HG02642 (cell line): ENCODE measurements at regions not wholly inside any gene's neighbourhood (a gene's known extent, or its start where the extent isn't known, plus 50 kb on each side); places are given as distances from the start of the nearest gene placed in this dataset.

Source experiments
- ATAC-seq: cut with Tn5 transposase; IDR thresholded peaks from one replicate; pipeline ENCODE4 v1.9.1; 2021; ENCODE audit warnings: mild to moderate bottlenecking; ENCODE audit not compliant: unreplicated experiment, poor library complexity

GRCh38 chr19:27775395-27775794 is 1437.6 kb downstream of the UQCRFS1 start:
- ATAC-seq = no peak

GRCh38 chr19:27774827-27775226 is 1438.1 kb downstream of the UQCRFS1 start:
- no peak for ATAC-seq

GRCh38 chr19:27774337-27774736 is 1438.6 kb downstream of the UQCRFS1 start:
- ATAC-seq = no peak

- ATAC-seq = no peak
Observed at GRCh38 chr19:27773318-27774094, 1439.4 kb downstream of the UQCRFS1 start.

- ATAC-seq = no peak
Observed at GRCh38 chr19:27772059-27772458, 1440.9 kb downstream of the UQCRFS1 start.

GRCh38 chr19:27770095-27770494 is 1442.9 kb downstream of the UQCRFS1 start:
- ATAC-seq = no peak

- ATAC-seq = no peak
Observed at GRCh38 chr19:27767234-27767633, 1445.7 kb downstream of the UQCRFS1 start.

GRCh38 chr19:27765912-27766725 is 1446.8 kb downstream of the UQCRFS1 start:
- no peak for ATAC-seq

GRCh38 chr19:27765397-27765796 is 1447.6 kb downstream of the UQCRFS1 start:
- no peak for ATAC-seq

- no peak for ATAC-seq
Observed at GRCh38 chr19:27764186-27764804, 1448.7 kb downstream of the UQCRFS1 start.

GRCh38 chr19:27762933-27763332 is 1450.0 kb downstream of the UQCRFS1 start:
- no peak for ATAC-seq

- no peak for ATAC-seq
Observed at GRCh38 chr19:27759896-27760295, 1453.1 kb downstream of the UQCRFS1 start.

- no peak for ATAC-seq
Observed at GRCh38 chr19:27758626-27759505, 1454.1 kb downstream of the UQCRFS1 start.

GRCh38 chr19:27754700-27755099 is 1458.3 kb downstream of the UQCRFS1 start:
- ATAC-seq = no peak

- ATAC-seq = no peak
Observed at GRCh38 chr19:27753622-27754021, 1459.3 kb downstream of the UQCRFS1 start.

- ATAC-seq = no peak
Observed at GRCh38 chr19:27752530-27753184, 1460.3 kb downstream of the UQCRFS1 start.

- no peak for ATAC-seq
Observed at GRCh38 chr19:27751044-27751391, 1461.9 kb downstream of the UQCRFS1 start.

- ATAC-seq = no peak
Observed at GRCh38 chr19:27750391-27751043, 1462.4 kb downstream of the UQCRFS1 start.

- no peak for ATAC-seq
Observed at GRCh38 chr19:27748551-27749152, 1464.3 kb downstream of the UQCRFS1 start.
